ENCODE measurements at regions not wholly inside any gene's neighbourhood (a gene's known extent, or its start where the extent isn't known, plus 50 kb on each side); places are given as distances from the start of the nearest gene placed in this dataset.
A peak's percentile ranks its signal among the peaks of the same experiment; 100 is the strongest.

DNA sequence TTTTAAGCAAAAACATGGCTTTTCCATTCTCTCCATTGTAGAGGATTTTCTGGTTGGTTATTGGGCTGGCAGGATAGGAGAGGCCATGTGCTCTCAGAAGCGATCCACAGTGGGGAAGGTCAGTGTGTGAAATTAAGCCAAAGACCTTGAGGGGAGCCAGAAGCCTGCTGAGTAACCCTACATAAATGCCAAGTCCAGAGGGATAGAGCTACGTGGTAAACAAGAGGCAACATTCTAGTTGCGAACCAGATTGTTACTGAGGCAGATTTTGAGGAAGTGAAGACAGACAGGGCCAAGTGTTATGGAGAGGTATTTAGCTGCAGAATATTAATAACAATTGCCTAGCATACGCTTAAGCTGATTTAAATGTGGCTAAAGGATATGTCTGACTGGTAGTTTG, 592.8 kb upstream of the GBE1 start:
- peak in 3 of 6 donors; percentile 20 to 41 (median 30) for DNase-seq
- Histone ChIP-seq H3K9me3 (no peaks in the 10 kb centered on the region), H3K4me1 (peaks cover 0 to 10% (median 0%) of the 10 kb centered on the region in 3 donors), H3K27me3 (no peaks in the 10 kb centered on the region), H3K27ac (no peak overlapping the region), H3K36me3 (no peaks in the 10 kb centered on the region), H3K4me3 (no peak overlapping the region)
- intact Hi-C loops (cut with DNase I) = no loop called here
- WGBS, 2 donors = 37 to 50% methylated on average over 4 of the region's 4 CpGs
- peak; percentile 92 to 97 (median 94) for ATAC-seq
- TF ChIP-seq, protein P1, sequence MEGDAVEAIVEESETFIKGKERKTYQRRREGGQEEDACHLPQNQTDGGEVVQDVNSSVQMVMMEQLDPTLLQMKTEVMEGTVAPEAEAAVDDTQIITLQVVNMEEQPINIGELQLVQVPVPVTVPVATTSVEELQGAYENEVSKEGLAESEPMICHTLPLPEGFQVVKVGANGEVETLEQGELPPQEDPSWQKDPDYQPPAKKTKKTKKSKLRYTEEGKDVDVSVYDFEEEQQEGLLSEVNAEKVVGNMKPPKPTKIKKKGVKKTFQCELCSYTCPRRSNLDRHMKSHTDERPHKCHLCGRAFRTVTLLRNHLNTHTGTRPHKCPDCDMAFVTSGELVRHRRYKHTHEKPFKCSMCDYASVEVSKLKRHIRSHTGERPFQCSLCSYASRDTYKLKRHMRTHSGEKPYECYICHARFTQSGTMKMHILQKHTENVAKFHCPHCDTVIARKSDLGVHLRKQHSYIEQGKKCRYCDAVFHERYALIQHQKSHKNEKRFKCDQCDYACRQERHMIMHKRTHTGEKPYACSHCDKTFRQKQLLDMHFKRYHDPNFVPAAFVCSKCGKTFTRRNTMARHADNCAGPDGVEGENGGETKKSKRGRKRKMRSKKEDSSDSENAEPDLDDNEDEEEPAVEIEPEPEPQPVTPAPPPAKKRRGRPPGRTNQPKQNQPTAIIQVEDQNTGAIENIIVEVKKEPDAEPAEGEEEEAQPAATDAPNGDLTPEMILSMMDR (IDR thresholded peaks at IDR 0.05) = no peak
- FAIRE-seq = no peak

GRCh38 chr3:82353306-82354171, 592.1 kb upstream of the GBE1 start:
- Histone ChIP-seq H3K9me3 (no peaks in the 10 kb centered on the region), H3K27ac (no peak overlapping the region), H3K4me3 (no peak overlapping the region), H3K27me3 (no peaks in the 10 kb centered on the region), H3K36me3 (no peaks in the 10 kb centered on the region), H3K4me1 (peaks cover 0 to 10% (median 0%) of the 10 kb centered on the region in 3 donors)
- TF ChIP-seq, protein P1 (IDR thresholded peaks at IDR 0.05) = no peak
- FAIRE-seq (no peak), DNase-seq (peak in 2 of 6 donors; percentile 12 to 31), ATAC-seq (peak; percentile 41 to 71 (median 54))
- 58 to 59% methylated on average over 6 of the region's 6 CpGs for WGBS, 2 donors
- intact Hi-C loops (cut with DNase I) = no loop called here

DNA sequence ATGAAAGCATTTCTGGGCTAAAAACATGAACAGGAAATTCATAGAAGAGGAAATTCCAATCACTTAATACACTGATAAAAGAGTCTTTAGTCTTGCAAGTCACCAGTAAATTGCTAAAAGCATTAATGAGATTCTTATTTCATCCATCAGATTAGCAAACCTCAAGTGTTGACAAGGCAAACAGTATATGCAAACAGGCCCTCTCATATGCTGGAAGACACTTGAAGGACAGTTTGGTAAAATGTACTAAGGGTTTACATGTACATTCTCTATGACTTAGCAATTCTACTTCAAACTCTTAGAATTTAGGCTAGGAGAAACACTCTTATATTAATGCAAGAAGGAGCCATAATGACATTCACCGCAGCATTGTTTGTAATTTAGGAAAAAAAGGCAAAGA, 586.1 kb upstream of the GBE1 start:
- no peaks in the 10 kb centered on the region for H3K27me3 ChIP-seq
- no peaks in the 10 kb centered on the region for H3K9me3 ChIP-seq
- no peaks in the 10 kb centered on the region for H3K4me1 ChIP-seq
- DNase-seq (no peak), FAIRE-seq (no peak), ATAC-seq (no peak)
- H3K4me3 ChIP-seq = no peak overlapping the region
- TF ChIP-seq, protein P1 (IDR thresholded peaks at IDR 0.05) = no peak
- no peaks in the 10 kb centered on the region for H3K36me3 ChIP-seq
- H3K27ac ChIP-seq = no peak overlapping the region
- intact Hi-C loops (cut with DNase I) = no loop called here
- 80 to 85% methylated on average over 1 of the region's 1 CpG for WGBS, 2 donors

GRCh38 chr3:82342521-82342920, 581.1 kb upstream of the GBE1 start:
- H3K27ac ChIP-seq = no peak overlapping the region
- intact Hi-C loops (cut with DNase I) = no loop called here
- no peak for DNase-seq
- WGBS, 2 donors = 61 to 67% methylated on average over 3 of the region's 3 CpGs
- no peaks in the 10 kb centered on the region for H3K36me3 ChIP-seq
- H3K4me1 ChIP-seq = no peaks in the 10 kb centered on the region
- H3K9me3 ChIP-seq = no peaks in the 10 kb centered on the region
- H3K27me3 ChIP-seq = no peaks in the 10 kb centered on the region
- H3K4me3 ChIP-seq = no peak overlapping the region
- FAIRE-seq = no peak
- ATAC-seq = no peak
- TF ChIP-seq, protein P1 (IDR thresholded peaks at IDR 0.05) = no peak

DNA sequence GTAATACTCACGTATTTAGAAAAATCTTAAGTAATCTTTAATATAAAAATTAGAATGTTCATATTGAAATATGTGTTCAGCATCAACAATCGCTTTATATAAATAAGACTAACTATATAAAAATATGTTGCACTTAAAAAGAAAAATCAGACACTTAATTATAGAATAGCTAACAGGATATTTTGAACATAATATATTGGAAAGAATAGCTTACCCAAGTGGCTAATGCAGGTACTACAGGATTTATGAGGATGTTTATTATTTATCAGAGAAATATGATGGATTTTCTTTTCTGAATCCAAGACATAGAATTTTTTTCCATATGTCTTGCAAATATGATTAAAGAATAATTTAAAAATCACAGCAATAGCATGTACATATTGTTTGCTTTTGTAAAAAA, 567.9 kb upstream of the GBE1 start:
- WGBS, 2 donors = 48 to 87% methylated on average over 2 of the region's 2 CpGs
- ATAC-seq = no peak

More for the DNA sequence above, 567.9 kb upstream of the GBE1 start:
- Histone ChIP-seq H3K36me3 (no peaks in the 10 kb centered on the region), H3K4me3 (no peak overlapping the region), H3K27ac (no peak overlapping the region), H3K9me3 (no peaks in the 10 kb centered on the region), H3K4me1 (no peaks in the 10 kb centered on the region), H3K27me3 (peaks cover 0 to 3% (median 0%) of the 10 kb centered on the region in 4 donors)
- FAIRE-seq = no peak
- DNase-seq = no peak
- intact Hi-C loops (cut with DNase I) = no loop called here
- TF ChIP-seq, protein P1 (IDR thresholded peaks at IDR 0.05) = peak in 1 of 4 donors; percentile 29

Measured in pancreas (tissue), 10 donors.